Stomach (tissue), 4 donors: ENCODE measurements at regions not wholly inside any gene's neighbourhood (a gene's known extent, or its start where the extent isn't known, plus 50 kb on each side); places are given as distances from the start of the nearest gene placed in this dataset.

Experiments used
- CTCF ChIP-seq, 7 experiments: fragments of 450-650 bp in 4 of 7; fragments of 200-600 bp in 3 of 7; sonication (generic) in 3 of 7; IDR thresholded peaks; one replicate each; pipeline ENCODE4 v1.5.1; 2016 to 2019; ENCODE audit warnings: antibody characterized with exemption in 7 of 7, control low read depth in 2 of 7, mild to moderate bottlenecking in 1 of 7
- EP300 ChIP-seq: sonication (generic); formaldehyde crosslinking; IDR thresholded peaks from one replicate; pipeline ENCODE4 v1.6.1; 2017; ENCODE audit warnings: antibody characterized with exemption
- POLR2A ChIP-seq, 4 donors: fragments of 450-650 bp; IDR thresholded peaks; one replicate each; pipeline ENCODE4 v1.6.1; 2016; ENCODE audit warnings: antibody characterized with exemption in 4 of 4, control low read depth in 2 of 4, mild to moderate bottlenecking in 1 of 4, moderate library complexity in 1 of 4
- POLR2AphosphoS5 ChIP-seq, 3 donors: sonication (generic); formaldehyde crosslinking; IDR thresholded peaks; one replicate each; pipeline ENCODE4 v1.6.1; 2016; ENCODE audit warnings: antibody characterized with exemption in 3 of 3

GRCh38 chr11:82406611-82407010 lies 327.1 kb downstream of the FAM181B start:
- TF ChIP-seq CTCF (IDR thresholded peaks at IDR 0.05): no peak
- no peak for TF ChIP-seq POLR2A (IDR thresholded peaks at IDR 0.05)
- no peak for TF ChIP-seq POLR2AphosphoS5 (IDR thresholded peaks at IDR 0.05)
- TF ChIP-seq EP300: no peak
